Neutrophil (primary cell): ENCODE measurements at regions not wholly inside any gene's neighbourhood (a gene's known extent, or its start where the extent isn't known, plus 50 kb on each side); places are given as distances from the start of the nearest gene placed in this dataset.

ENCODE experiments used
- H3K27ac ChIP-seq: fragments of 200-600 bp; sonication (generic); 2 replicates; pipeline ENCODE4 v1.5.1; 2016; ENCODE audit warnings: mild to moderate bottlenecking, moderate library complexity
- H3K27me3 ChIP-seq: fragments of 200-600 bp; sonication (generic); 2 replicates; pipeline ENCODE4 v1.6.0; 2016; ENCODE audit warnings: mild to moderate bottlenecking
- H3K36me3 ChIP-seq: fragments of 200-600 bp; sonication (generic); 2 replicates; pipeline ENCODE4 v1.5.1; 2017
- H3K4me1 ChIP-seq, 2 experiments: fragments of 200-600 bp in 1 of 2; sonication (generic) in 1 of 2; 1 replicate in 1 of 2; 2 replicates in 1 of 2; pipeline versions ENCODE4 v1.5.1 to v1.6.1; 2013 to 2016; ENCODE audit warnings: low read depth in 1 of 2, low read length in 1 of 2, mild to moderate bottlenecking in 1 of 2, moderate library complexity in 1 of 2; ENCODE audit not compliant: control insufficient read depth in 1 of 2, insufficient read depth in 1 of 2
- H3K4me3 ChIP-seq, 2 experiments: fragments of 200-600 bp in 1 of 2; sonication (generic) in 1 of 2; 1 replicate in 1 of 2; 2 replicates in 1 of 2; pipeline ENCODE4 v1.5.1; 2013 to 2016; ENCODE audit warnings: low read depth in 1 of 2, low read length in 1 of 2, mild to moderate bottlenecking in 1 of 2, moderate library complexity in 1 of 2
- H3K9me3 ChIP-seq: fragments of 200-600 bp; sonication (generic); 2 replicates; pipeline ENCODE4 v1.5.1; 2016
- TF ChIP-seq, protein P1 (sequence below): fragments of 200-600 bp; sonication (generic); IDR thresholded peaks from 2 replicates; pipeline ENCODE4 v1.5.1; 2016; ENCODE audit warnings: antibody characterized with exemption

DNA sequence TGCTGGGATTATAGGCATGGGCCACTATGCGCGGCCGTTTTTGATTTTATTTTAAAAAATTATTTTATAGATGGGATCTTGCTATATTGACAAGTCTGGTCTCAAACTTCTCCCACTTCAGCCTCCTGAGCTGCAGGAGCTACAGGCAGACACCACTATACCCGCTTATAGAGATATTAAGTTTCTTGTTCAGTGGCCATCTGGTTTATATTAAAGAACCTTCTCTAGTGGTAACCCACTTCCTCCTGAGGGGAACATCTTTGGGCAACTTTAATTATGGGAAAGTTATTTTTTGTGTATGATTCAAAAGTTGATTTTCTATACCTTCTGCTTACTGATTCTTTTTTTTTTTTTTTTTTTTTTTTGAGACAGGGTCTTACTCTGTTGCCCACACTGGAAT is 172.7 kb downstream of the KLF5 start:
- H3K27me3 ChIP-seq = no peaks in the 10 kb centered on the region
- peak overlapping the region in 1 of 2 experiments; percentile 19 for H3K4me3 ChIP-seq
- peak overlapping the region; percentile 67 for H3K27ac ChIP-seq
- H3K4me1 ChIP-seq = peaks cover 29 to 44% of the 10 kb centered on the region in 2 experiments
- TF ChIP-seq, protein P1, sequence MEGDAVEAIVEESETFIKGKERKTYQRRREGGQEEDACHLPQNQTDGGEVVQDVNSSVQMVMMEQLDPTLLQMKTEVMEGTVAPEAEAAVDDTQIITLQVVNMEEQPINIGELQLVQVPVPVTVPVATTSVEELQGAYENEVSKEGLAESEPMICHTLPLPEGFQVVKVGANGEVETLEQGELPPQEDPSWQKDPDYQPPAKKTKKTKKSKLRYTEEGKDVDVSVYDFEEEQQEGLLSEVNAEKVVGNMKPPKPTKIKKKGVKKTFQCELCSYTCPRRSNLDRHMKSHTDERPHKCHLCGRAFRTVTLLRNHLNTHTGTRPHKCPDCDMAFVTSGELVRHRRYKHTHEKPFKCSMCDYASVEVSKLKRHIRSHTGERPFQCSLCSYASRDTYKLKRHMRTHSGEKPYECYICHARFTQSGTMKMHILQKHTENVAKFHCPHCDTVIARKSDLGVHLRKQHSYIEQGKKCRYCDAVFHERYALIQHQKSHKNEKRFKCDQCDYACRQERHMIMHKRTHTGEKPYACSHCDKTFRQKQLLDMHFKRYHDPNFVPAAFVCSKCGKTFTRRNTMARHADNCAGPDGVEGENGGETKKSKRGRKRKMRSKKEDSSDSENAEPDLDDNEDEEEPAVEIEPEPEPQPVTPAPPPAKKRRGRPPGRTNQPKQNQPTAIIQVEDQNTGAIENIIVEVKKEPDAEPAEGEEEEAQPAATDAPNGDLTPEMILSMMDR = no peak
- H3K9me3 ChIP-seq = no peaks in the 10 kb centered on the region
- H3K36me3 ChIP-seq = no peaks in the 10 kb centered on the region

DNA sequence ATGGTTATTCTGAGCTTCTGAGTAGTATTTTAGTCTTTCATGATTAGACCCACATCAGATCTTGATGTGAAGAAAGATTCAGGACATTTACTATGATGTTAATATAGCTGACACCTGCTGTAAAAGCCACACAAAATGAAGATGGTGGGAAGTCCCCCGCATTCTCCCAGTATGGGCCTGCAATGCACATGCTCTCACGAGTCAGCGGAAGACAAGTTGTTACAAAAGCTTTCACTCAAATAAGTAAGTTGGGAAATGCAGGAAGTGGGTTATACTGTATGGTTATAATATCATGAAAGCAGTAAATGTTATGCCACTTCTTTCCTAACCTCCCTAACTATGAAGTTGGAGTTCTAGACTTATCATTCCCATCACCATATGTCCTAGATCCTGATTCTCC is 171.9 kb downstream of the KLF5 start:
- H3K27ac ChIP-seq = peak overlapping the region; percentile 67

DNA sequence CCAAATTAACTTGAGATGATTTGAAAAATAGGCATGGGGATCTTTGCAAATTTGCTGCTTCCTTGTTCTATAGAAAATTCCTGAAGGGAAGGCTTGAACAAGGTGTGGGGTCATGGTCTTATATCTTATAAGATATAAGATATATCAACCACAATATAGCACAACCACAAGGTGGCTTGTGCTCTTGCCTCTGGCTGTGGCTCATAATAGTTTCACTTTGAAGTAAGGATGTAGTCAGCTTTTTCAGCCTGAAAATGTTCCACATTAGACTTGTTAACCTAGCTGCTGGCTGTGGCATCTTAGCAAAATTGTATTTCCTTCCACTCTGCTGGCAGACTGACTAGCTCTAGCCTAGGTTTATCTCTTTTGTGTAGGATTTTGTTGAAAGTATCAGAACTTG is 169.7 kb downstream of the KLF5 start:
- H3K36me3 ChIP-seq = no peaks in the 10 kb centered on the region
- TF ChIP-seq, protein P1 = no peak
- no peak overlapping the region for H3K4me3 ChIP-seq
- H3K9me3 ChIP-seq = no peaks in the 10 kb centered on the region
- H3K4me1 ChIP-seq = peaks cover 36 to 57% of the 10 kb centered on the region in 2 experiments
- H3K27me3 ChIP-seq = no peaks in the 10 kb centered on the region
- peak overlapping the region; percentile 61 for H3K27ac ChIP-seq

More for the DNA sequence above, 171.9 kb downstream of the KLF5 start:
- Histone ChIP-seq H3K9me3 (no peaks in the 10 kb centered on the region), H3K27me3 (no peaks in the 10 kb centered on the region), H3K4me3 (peak overlapping the region in 1 of 2 experiments; percentile 19), H3K36me3 (no peaks in the 10 kb centered on the region), H3K4me1 (peaks cover 29 to 44% of the 10 kb centered on the region in 2 experiments)
- TF ChIP-seq, protein P1 = no peak

DNA sequence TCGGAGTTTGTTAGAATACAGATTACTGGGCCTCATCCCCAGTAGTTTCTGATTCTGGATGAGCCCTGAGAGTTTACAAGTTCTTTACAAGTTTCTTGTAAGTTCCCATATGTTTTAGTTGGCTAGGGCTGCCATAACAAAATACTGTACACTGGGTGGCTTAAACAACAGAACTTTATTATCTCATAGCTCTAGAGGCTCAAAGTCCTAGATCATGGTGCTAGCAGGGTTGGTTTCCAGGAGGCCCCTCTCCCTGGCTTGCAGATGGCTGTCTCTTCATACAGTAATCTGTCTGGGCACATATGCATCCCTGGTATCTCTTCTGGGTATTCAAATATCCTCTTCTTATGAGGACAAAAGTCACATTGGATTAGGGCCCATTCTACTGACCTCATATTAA is 167.2 kb downstream of the KLF5 start:
- no peaks in the 10 kb centered on the region for H3K36me3 ChIP-seq
- no peak overlapping the region for H3K27ac ChIP-seq
- TF ChIP-seq, protein P1 = no peak
- H3K9me3 ChIP-seq = no peaks in the 10 kb centered on the region
- H3K4me1 ChIP-seq = peaks cover 24 to 41% of the 10 kb centered on the region in 2 experiments
- no peak overlapping the region for H3K4me3 ChIP-seq
- H3K27me3 ChIP-seq = no peaks in the 10 kb centered on the region

DNA sequence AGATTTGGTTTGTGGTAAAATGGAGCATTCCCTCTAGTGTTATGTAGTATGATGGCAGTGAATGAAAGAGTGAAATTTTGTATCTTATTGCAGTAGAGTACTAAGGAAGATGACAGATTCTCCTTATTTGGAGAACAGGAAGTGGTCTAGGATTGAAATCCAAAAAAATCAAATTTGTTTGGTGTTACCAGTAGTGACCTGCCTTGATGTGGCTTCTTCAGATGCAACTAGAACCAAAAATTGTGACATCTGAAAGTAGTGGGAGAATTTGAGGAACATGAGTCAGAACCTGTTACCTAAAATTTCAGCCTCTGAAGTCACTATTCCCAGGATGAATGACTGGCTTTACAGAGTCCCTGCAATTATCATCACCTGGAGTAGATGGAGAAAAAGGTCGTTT is 165.9 kb downstream of the KLF5 start:
- no peaks in the 10 kb centered on the region for H3K27me3 ChIP-seq
- TF ChIP-seq, protein P1 = no peak

DNA sequence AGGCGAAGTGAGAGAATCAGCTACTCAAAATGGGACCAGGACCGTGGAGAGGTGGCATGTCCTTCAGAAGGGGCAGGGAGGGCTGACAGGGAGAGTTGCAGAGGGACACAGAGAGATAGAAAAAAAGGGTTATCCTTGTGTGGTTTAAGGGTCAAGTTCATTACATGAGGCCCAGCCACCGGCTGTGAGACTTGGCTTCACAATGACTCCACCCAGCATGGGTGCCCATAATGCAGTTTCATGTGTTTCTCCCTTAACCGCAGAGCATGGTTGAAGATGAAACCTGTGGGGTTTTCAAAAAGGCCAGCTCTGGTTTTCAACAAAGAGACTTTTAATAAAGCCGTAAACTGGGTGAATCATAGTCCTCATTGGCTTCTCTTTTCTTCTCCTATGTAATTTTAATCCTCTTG is 164.6 kb downstream of the KLF5 start:
- H3K36me3 ChIP-seq = no peaks in the 10 kb centered on the region
- TF ChIP-seq, protein P1 = no peak
- H3K4me3 ChIP-seq = no peak overlapping the region
- no peaks in the 10 kb centered on the region for H3K9me3 ChIP-seq
- H3K27me3 ChIP-seq = no peaks in the 10 kb centered on the region
- peaks cover 7 to 15% of the 10 kb centered on the region in 2 experiments for H3K4me1 ChIP-seq
- H3K27ac ChIP-seq = no peak overlapping the region

More for the DNA sequence above, 165.9 kb downstream of the KLF5 start:
- Histone ChIP-seq H3K4me3 (no peak overlapping the region), H3K36me3 (no peaks in the 10 kb centered on the region), H3K9me3 (no peaks in the 10 kb centered on the region), H3K4me1 (peaks cover 12 to 28% of the 10 kb centered on the region in 2 experiments), H3K27ac (peak overlapping the region; percentile 51)
